ENCODE measurements at regions not wholly inside any gene's neighbourhood (a gene's known extent, or its start where the extent isn't known, plus 50 kb on each side); places are given as distances from the start of the nearest gene placed in this dataset.

- TF ChIP-seq CTCF (IDR thresholded peaks at IDR 0.05; ENCODE audit: extremely low read depth in 1 of 2, insufficient read depth in 1 of 2, low read depth in 1 of 2, low read length in 2 of 2) (no peak), POLR2A (IDR thresholded peaks at IDR 0.05; ENCODE audit: low read depth, low read length) (no peak), MYC (IDR thresholded peaks at IDR 0.05; ENCODE audit: low read depth, low read length) (no peak), POLR2AphosphoS5 (IDR thresholded peaks at IDR 0.05; ENCODE audit: insufficient read depth, low read depth, low read length) (no peak)
Measured at GRCh38 chr13:34420702-34421346, 521.2 kb upstream of the NBEA start.
